GM12878 (cell line): ENCODE measurements at regions not wholly inside any gene's neighbourhood (a gene's known extent, or its start where the extent isn't known, plus 50 kb on each side); places are given as distances from the start of the nearest gene placed in this dataset.

ENCODE experiments used
- ATAC-seq: fragments of 200-7000 bp; cut with Tn5 transposase; 3 replicates; pipeline ENCODE4 v1.9.1; 2020; ENCODE audit warnings: mild to moderate bottlenecking, moderate library complexity
- BruUV-seq: library from RNA; stranded (reverse); fragments of 400-500 nt; replicated peaks from 2 replicates; lab custom pipeline; 2021; lab: Mats Ljungman, UMichigan
- CTCF ChIA-PET: fragments of 300-600 bp; sonication (Branson Sonifier 250); formaldehyde crosslinking; extraction: SDS; loops from one replicate; lab custom pipeline; 2021; ENCODE audit warnings: inconsistent platforms; lab: Yijun Ruan, JAX
- POLR2A ChIA-PET: fragments of 350-600 bp; formaldehyde crosslinking; extraction: SDS; loops from one replicate; lab custom pipeline; 2021; ENCODE audit warnings: inconsistent platforms; lab: Charles Lee
- RAD21 ChIA-PET: fragments of 300-600 bp; sonication (Branson Sonifier 250); formaldehyde crosslinking; loops from one replicate; lab custom pipeline; 2023; ENCODE audit warnings: antibody characterized with exemption; ENCODE audit not compliant: unreplicated experiment; lab: Charles Lee
- SMC1A ChIA-PET: fragments of 300-600 bp; sonication (Branson Sonifier 250); formaldehyde crosslinking; loops from one replicate; lab custom pipeline; 2023; ENCODE audit not compliant: unreplicated experiment, uncharacterized antibody; lab: Charles Lee
- DNase-seq: peaks from one replicate; pipeline ENCODE4 v3.0.0-alpha.2; 2011; ENCODE audit warnings: low read depth, low spot score
- FAIRE-seq: peaks from 3 replicates; lab custom pipeline; 2011; peaks lifted over from hg19 to GRCh38; lab: Jason Lieb, UNC
- H2AFZ ChIP-seq: 2 replicates; pipeline ENCODE4 v1.6.0; 2011; ENCODE audit warnings: low read depth, low read length, control low read depth; ENCODE audit not compliant: control insufficient read depth
- H3K27ac ChIP-seq: 2 replicates; pipeline ENCODE4 v1.5.1; 2011; ENCODE audit warnings: control low read depth; ENCODE audit not compliant: control insufficient read depth, insufficient read depth
- H3K27me3 ChIP-seq, 2 experiments: replicated peaks in 1 of 2; 2 replicates each; pipeline versions ENCODE4 v1.6.0 to v1.6.1; 2011; ENCODE audit warnings: low read length in 1 of 2; ENCODE audit not compliant: control insufficient read depth in 2 of 2, insufficient read depth in 2 of 2
- H3K36me3 ChIP-seq, 2 experiments: 2 replicates each; pipeline ENCODE4 v1.5.1; 2011; ENCODE audit warnings: low read length in 1 of 2; ENCODE audit not compliant: control insufficient read depth in 2 of 2, insufficient read depth in 2 of 2
- H3K4me1 ChIP-seq: 2 replicates; pipeline ENCODE4 v1.6.1; 2011; ENCODE audit warnings: mild to moderate bottlenecking, low read length, moderate library complexity, mixed read lengths; ENCODE audit not compliant: control insufficient read depth, insufficient read depth
- H3K4me2 ChIP-seq: 2 replicates; pipeline ENCODE4 v1.6.0; 2011; ENCODE audit warnings: control low read depth; ENCODE audit not compliant: control insufficient read depth, insufficient read depth
- H3K4me3 ChIP-seq: fragments of 200-600 bp; sonication (generic); 2 replicates; pipeline ENCODE4 v1.5.1; 2016
- H3K79me2 ChIP-seq: 2 replicates; pipeline ENCODE4 v1.6.0; 2011; ENCODE audit warnings: low read length; ENCODE audit not compliant: control insufficient read depth, insufficient read depth
- H3K9ac ChIP-seq: 2 replicates; pipeline ENCODE4 v1.8.0; 2011; ENCODE audit warnings: low read length, control low read depth, mixed read lengths; ENCODE audit not compliant: control insufficient read depth, insufficient read depth
- H3K9me3 ChIP-seq: replicated peaks from 3 replicates; pipeline ENCODE4 v1.5.1; 2011; ENCODE audit warnings: mild to moderate bottlenecking, low read length; ENCODE audit not compliant: control insufficient read depth, insufficient read depth
- H4K20me1 ChIP-seq: 2 replicates; pipeline ENCODE4 v1.6.0; 2011; ENCODE audit not compliant: control insufficient read depth, insufficient read depth
- EED ChIP-seq: sonication (generic); IDR thresholded peaks from 2 replicates; pipeline ENCODE4 v1.6.1; 2016; ENCODE audit warnings: antibody characterized with exemption, low read depth
- ELK1 ChIP-seq: IDR thresholded peaks from 2 replicates; pipeline ENCODE4 v1.6.1; 2012; ENCODE audit warnings: low read depth, low read length, improper control_type of control experiment
- ETV6 ChIP-seq, 2 experiments: fragments of 450-650 bp in 1 of 2; IDR thresholded peaks in 1 of 2; conservative IDR thresholded peaks in 1 of 2; 2 replicates each; pipeline ENCODE4 v1.6.1; 2014; ENCODE audit warnings: antibody characterized with exemption in 1 of 2, borderline replicate concordance in 1 of 2, low read depth in 1 of 2, mild to moderate bottlenecking in 1 of 2, moderate library complexity in 1 of 2
- GATAD2B ChIP-seq: fragments of 450-650 bp; conservative IDR thresholded peaks from 2 replicates; pipeline ENCODE4 v1.6.1; 2017; ENCODE audit warnings: low read depth, mild to moderate bottlenecking, moderate library complexity
- HDAC6 ChIP-seq: fragments of 200-600 bp; sonication (generic); IDR thresholded peaks from one replicate; pipeline ENCODE4 v1.8.0; 2017; ENCODE audit warnings: antibody characterized with exemption; ENCODE audit not compliant: unreplicated experiment
- POLR2A ChIP-seq: IDR thresholded peaks from 2 replicates; pipeline ENCODE4 v1.6.1; 2011; ENCODE audit warnings: low read depth, mild to moderate bottlenecking, low read length
- WGBS: methylation state at CpG from one replicate; pipeline ENCODE4 v1.1.6; 2016; ENCODE audit warnings: low lambda C conversion rate; ENCODE audit not compliant: insufficient replicate concordance, insufficient coverage; ENCODE audit errors: missing lambda C conversion rate; 5-methylcytosine and 5-hydroxymethylcytosine counted together
- in situ Hi-C: fragments of 300-500 bp; cut with MboI; formaldehyde crosslinking; loops from 9 replicates; pipeline ENCODE4 v1.14.3; 2018; ENCODE audit warnings: mixed read lengths
- intact Hi-C: fragments of 100-400 bp; cut with micrococcal nuclease; formaldehyde crosslinking; loops from one replicate; pipeline ENCODE4 v1.14.2; 2022; ENCODE audit not compliant: unreplicated experiment
- TF ChIP-seq, protein P1 (sequence below): IDR thresholded peaks from 2 replicates; pipeline ENCODE4 v1.6.1; 2011; ENCODE audit warnings: low read depth, low read length, improper control_type of control experiment, borderline replicate concordance
- TF ChIP-seq, protein P2 (sequence below): fragments of 450-650 bp; IDR thresholded peaks from 2 replicates; pipeline ENCODE4 v1.6.1; 2018; ENCODE audit warnings: mild to moderate bottlenecking, low read depth, moderate library complexity; ENCODE audit not compliant: partially characterized antibody
- TF ChIP-seq, protein P3 (sequence below): IDR thresholded peaks from 2 replicates; pipeline ENCODE4 v1.6.1; 2012; ENCODE audit warnings: mild to moderate bottlenecking, low read depth, low read length

- TF ChIP-seq ETV6 (conservative IDR thresholded peaks at IDR 0.05 in 1 of 2, IDR thresholded peaks at IDR 0.05 in 1 of 2; ENCODE audit: borderline replicate concordance in 1 of 2, low read depth in 1 of 2) (no peak), GATAD2B (no peak), ELK1 (no peak), HDAC6 (no peak)
- TF ChIP-seq, protein P1, sequence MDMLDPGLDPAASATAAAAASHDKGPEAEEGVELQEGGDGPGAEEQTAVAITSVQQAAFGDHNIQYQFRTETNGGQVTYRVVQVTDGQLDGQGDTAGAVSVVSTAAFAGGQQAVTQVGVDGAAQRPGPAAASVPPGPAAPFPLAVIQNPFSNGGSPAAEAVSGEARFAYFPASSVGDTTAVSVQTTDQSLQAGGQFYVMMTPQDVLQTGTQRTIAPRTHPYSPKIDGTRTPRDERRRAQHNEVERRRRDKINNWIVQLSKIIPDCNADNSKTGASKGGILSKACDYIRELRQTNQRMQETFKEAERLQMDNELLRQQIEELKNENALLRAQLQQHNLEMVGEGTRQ = no peak
- TF ChIP-seq, all 136 proteins: peak for 0
Observed at GRCh38 chr18:79588636-79589481, 90.7 kb upstream of the CTDP1 start (continued).

GRCh38 chr18:79589601-79590091 lies 90.0 kb upstream of the CTDP1 start:
- ChIA-PET RAD21 (no interaction called here), CTCF (no interaction called here), SMC1A (no interaction called here), POLR2A (no interaction called here)
- in situ Hi-C loops (no loop called here), intact Hi-C loops (no loop called here)
- no TSS peak for BruUV-seq
- Histone ChIP-seq H2AFZ (no peak overlapping the region), H3K9ac (no peak overlapping the region), H3K27ac (no peak overlapping the region), H3K4me3 (no peak overlapping the region), H3K4me2 (no peak overlapping the region), H3K9me3 (peaks cover 1% of the 10 kb centered on the region; the same call in 1 of the 3 replicates), H3K27me3 (no peaks in the 10 kb centered on the region), H3K4me1 (no peaks in the 10 kb centered on the region), H3K79me2 (no peaks in the 10 kb centered on the region), H4K20me1 (no peaks in the 10 kb centered on the region), H3K36me3 (no peaks in the 10 kb centered on the region)
- 53% methylated on average over 13 of the region's 15 CpGs for WGBS
- DNase-seq (no peak), FAIRE-seq (no peak), ATAC-seq (no peak)
- TF ChIP-seq, protein P2, sequence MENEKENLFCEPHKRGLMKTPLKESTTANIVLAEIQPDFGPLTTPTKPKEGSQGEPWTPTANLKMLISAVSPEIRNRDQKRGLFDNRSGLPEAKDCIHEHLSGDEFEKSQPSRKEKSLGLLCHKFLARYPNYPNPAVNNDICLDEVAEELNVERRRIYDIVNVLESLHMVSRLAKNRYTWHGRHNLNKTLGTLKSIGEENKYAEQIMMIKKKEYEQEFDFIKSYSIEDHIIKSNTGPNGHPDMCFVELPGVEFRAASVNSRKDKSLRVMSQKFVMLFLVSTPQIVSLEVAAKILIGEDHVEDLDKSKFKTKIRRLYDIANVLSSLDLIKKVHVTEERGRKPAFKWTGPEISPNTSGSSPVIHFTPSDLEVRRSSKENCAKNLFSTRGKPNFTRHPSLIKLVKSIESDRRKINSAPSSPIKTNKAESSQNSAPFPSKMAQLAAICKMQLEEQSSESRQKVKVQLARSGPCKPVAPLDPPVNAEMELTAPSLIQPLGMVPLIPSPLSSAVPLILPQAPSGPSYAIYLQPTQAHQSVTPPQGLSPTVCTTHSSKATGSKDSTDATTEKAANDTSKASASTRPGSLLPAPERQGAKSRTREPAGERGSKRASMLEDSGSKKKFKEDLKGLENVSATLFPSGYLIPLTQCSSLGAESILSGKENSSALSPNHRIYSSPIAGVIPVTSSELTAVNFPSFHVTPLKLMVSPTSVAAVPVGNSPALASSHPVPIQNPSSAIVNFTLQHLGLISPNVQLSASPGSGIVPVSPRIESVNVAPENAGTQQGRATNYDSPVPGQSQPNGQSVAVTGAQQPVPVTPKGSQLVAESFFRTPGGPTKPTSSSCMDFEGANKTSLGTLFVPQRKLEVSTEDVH = no peak
- TF ChIP-seq, protein P3, sequence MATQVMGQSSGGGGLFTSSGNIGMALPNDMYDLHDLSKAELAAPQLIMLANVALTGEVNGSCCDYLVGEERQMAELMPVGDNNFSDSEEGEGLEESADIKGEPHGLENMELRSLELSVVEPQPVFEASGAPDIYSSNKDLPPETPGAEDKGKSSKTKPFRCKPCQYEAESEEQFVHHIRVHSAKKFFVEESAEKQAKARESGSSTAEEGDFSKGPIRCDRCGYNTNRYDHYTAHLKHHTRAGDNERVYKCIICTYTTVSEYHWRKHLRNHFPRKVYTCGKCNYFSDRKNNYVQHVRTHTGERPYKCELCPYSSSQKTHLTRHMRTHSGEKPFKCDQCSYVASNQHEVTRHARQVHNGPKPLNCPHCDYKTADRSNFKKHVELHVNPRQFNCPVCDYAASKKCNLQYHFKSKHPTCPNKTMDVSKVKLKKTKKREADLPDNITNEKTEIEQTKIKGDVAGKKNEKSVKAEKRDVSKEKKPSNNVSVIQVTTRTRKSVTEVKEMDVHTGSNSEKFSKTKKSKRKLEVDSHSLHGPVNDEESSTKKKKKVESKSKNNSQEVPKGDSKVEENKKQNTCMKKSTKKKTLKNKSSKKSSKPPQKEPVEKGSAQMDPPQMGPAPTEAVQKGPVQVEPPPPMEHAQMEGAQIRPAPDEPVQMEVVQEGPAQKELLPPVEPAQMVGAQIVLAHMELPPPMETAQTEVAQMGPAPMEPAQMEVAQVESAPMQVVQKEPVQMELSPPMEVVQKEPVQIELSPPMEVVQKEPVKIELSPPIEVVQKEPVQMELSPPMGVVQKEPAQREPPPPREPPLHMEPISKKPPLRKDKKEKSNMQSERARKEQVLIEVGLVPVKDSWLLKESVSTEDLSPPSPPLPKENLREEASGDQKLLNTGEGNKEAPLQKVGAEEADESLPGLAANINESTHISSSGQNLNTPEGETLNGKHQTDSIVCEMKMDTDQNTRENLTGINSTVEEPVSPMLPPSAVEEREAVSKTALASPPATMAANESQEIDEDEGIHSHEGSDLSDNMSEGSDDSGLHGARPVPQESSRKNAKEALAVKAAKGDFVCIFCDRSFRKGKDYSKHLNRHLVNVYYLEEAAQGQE = no peak
- no peak for TF ChIP-seq POLR2A
- no peak for TF ChIP-seq EED
